OCI-LY7 (cell line): ENCODE measurements at regions not wholly inside any gene's neighbourhood (a gene's known extent, or its start where the extent isn't known, plus 50 kb on each side); places are given as distances from the start of the nearest gene placed in this dataset.

ENCODE experiments used
- BruUV-seq: library from RNA; stranded (reverse); fragments of 400-500 nt; replicated peaks from 2 replicates; lab custom pipeline; 2021; lab: Mats Ljungman, UMichigan
- CTCF ChIA-PET: fragments of 300-600 bp; sonication (Branson Sonifier 250); formaldehyde crosslinking; loops from one replicate; lab custom pipeline; 2022; ENCODE audit warnings: antibody characterized with exemption; ENCODE audit not compliant: unreplicated experiment; lab: Charles Lee
- POLR2A ChIA-PET: fragments of 300-600 bp; sonication (Branson Sonifier 250); formaldehyde crosslinking; loops from one replicate; lab custom pipeline; 2022; ENCODE audit warnings: antibody characterized with exemption; lab: Charles Lee
- DNase-seq: peaks from one replicate; pipeline ENCODE4 v3.0.0-alpha.2; 2015; ENCODE audit warnings: low spot score
- H2AFZ ChIP-seq: fragments of 200-600 bp; sonication (generic), shearing (Covaris generic); 2 replicates; pipeline ENCODE4 v1.6.1; 2014; ENCODE audit warnings: mild to moderate bottlenecking, antibody characterized with exemption, low read length, moderate library complexity
- H3K27ac ChIP-seq: fragments of 200-600 bp; sonication (generic); 2 replicates; pipeline ENCODE4 v1.5.1; 2014; ENCODE audit warnings: mixed run types, low read depth, mild to moderate bottlenecking, moderate library complexity, low read length, inconsistent platforms; ENCODE audit not compliant: poor library complexity, severe bottlenecking
- H3K36me3 ChIP-seq: fragments of 200-600 bp; sonication (generic); 2 replicates; pipeline ENCODE4 v1.6.1; 2014; ENCODE audit warnings: mild to moderate bottlenecking, antibody characterized with exemption, low read length, moderate library complexity, mixed read lengths; ENCODE audit not compliant: insufficient read depth
- H3K4me1 ChIP-seq: fragments of 200-600 bp; sonication (generic); 2 replicates; pipeline ENCODE4 v1.5.1; 2014; ENCODE audit warnings: mild to moderate bottlenecking, low read length; ENCODE audit not compliant: insufficient read depth, poor library complexity, severe bottlenecking
- H3K4me2 ChIP-seq: fragments of 200-600 bp; sonication (generic); 2 replicates; pipeline ENCODE4 v1.6.1; 2014; ENCODE audit warnings: mild to moderate bottlenecking, low read length
- H3K4me3 ChIP-seq: fragments of 200-600 bp; sonication (generic); 2 replicates; pipeline ENCODE4 v1.5.1; 2014; ENCODE audit warnings: mild to moderate bottlenecking, low read depth, low read length; ENCODE audit not compliant: poor library complexity, severe bottlenecking
- H3K79me2 ChIP-seq: fragments of 200-600 bp; sonication (generic); 2 replicates; pipeline ENCODE4 v1.6.1; 2016; ENCODE audit warnings: low read depth, mild to moderate bottlenecking, low read length, moderate library complexity, mixed read lengths; ENCODE audit not compliant: insufficient read depth
- H3K9me2 ChIP-seq: fragments of 200-600 bp; sonication (generic); 2 replicates; pipeline ENCODE4 v1.6.1; 2016; ENCODE audit warnings: mild to moderate bottlenecking, low read length, mixed read lengths; ENCODE audit not compliant: insufficient read depth
- H3K9me3 ChIP-seq: fragments of 200-600 bp; sonication (generic); 2 replicates; pipeline ENCODE4 v1.6.1; 2014; ENCODE audit warnings: mild to moderate bottlenecking, mixed run types, low read length, mixed read lengths
- H4K20me1 ChIP-seq: fragments of 200-600 bp; sonication (generic); 2 replicates; pipeline ENCODE4 v1.6.1; 2014; ENCODE audit warnings: mild to moderate bottlenecking, antibody characterized with exemption, low read length, moderate library complexity, mixed read lengths; ENCODE audit not compliant: insufficient read depth
- CTCF ChIP-seq: fragments of 200-600 bp; sonication (generic); conservative IDR thresholded peaks from 2 replicates; pipeline ENCODE4 v1.5.1; 2014; ENCODE audit warnings: mild to moderate bottlenecking, antibody characterized with exemption, low read length, moderate library complexity, mixed read lengths
- EZH2phosphoT487 ChIP-seq: fragments of 200-600 bp; sonication (generic); IDR thresholded peaks from 2 replicates; pipeline ENCODE4 v1.6.1; 2018; ENCODE audit warnings: low read depth, borderline replicate concordance, mild to moderate bottlenecking, mixed run types, antibody characterized with exemption, low read length, moderate library complexity, mixed read lengths
- intact Hi-C: fragments of 100-400 bp; cut with micrococcal nuclease; formaldehyde crosslinking; loops from one replicate; pipeline ENCODE4 v1.10.0; 2022; ENCODE audit not compliant: unreplicated experiment

- Histone ChIP-seq H3K27ac (peak overlapping the region; percentile 71), H2AFZ (peak overlapping the region; percentile 94; the same call in 1 of the 2 replicates)
- CTCF ChIA-PET: no interaction called here
These were observed 58.0 kb upstream of the ZC4H2 start for GRCh38 chrX:65034292-65034667.

More at GRCh38 chrX:65034292-65034667, 58.0 kb upstream of the ZC4H2 start:
- H3K79me2 ChIP-seq: peaks cover 10% of the 10 kb centered on the region; the same call in 1 of the 2 replicates
- TF ChIP-seq CTCF: no peak
- no peak for TF ChIP-seq EZH2phosphoT487
- H4K20me1 ChIP-seq: no peaks in the 10 kb centered on the region
- H3K9me3 ChIP-seq: no peaks in the 10 kb centered on the region
- peaks cover 15% of the 10 kb centered on the region for H3K4me1 ChIP-seq
- intact Hi-C loops: loop anchor here (1.0 to 2.0 kb wide), 2 partner anchors 59 to 192 kb away; no protein-coding TSS in a partner anchor
- H3K4me2 ChIP-seq: peak overlapping the region; percentile 81
- no peaks in the 10 kb centered on the region for H3K36me3 ChIP-seq
- H3K9me2 ChIP-seq: no peaks in the 10 kb centered on the region
- TSS peak; percentile 75 for BruUV-seq
- DNase-seq: no peak
- peak overlapping the region; percentile 80 for H3K4me3 ChIP-seq
- POLR2A ChIA-PET: interaction anchor here (0.6 to 1.5 kb wide), 6 partner anchors 9 to 925 kb away, joined by 3 to 5 read pairs (median 3); no protein-coding TSS in a partner anchor
